ENCODE measurements at regions not wholly inside any gene's neighbourhood (a gene's known extent, or its start where the extent isn't known, plus 50 kb on each side); places are given as distances from the start of the nearest gene placed in this dataset.
"Not testable (repeated sequence)": the region's sequence is repeated elsewhere in the genome, so short reads cannot be mapped to it uniquely, and the experiment has no call there.

DNA sequence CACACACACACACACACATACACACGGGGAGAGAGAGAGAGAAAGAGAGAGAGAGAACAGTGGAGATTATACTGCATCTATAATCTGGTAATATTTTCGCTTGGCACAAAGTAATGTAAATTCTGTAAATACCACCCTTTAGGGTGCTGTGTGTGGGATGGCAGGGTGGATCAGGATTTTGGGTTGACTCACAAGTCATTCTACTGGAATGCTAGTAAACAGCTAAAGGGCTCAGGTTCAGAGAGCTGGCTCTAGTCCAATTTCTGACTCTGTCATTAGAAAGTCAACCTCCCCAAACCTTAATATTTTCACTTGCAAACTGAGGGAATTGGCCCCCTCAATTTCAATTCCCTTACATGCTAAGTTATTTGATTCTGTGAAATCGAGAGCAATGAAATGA is 308.3 kb downstream of the TSN start:
- 77% methylated on average over 3 of the region's 3 CpGs for WGBS
- no peak overlapping the region for H3K27ac ChIP-seq (ENCODE audit: low read depth)
- no peaks in the 10 kb centered on the region for H3K36me3 ChIP-seq (ENCODE audit: insufficient read depth)
- DNase-seq (ENCODE audit: extremely low spot score) = no peak
- no peaks in the 10 kb centered on the region for H3K4me1 ChIP-seq (ENCODE audit: insufficient read depth)
- no peak overlapping the region for H3K4me3 ChIP-seq (ENCODE audit: low read depth, low read length)

- DNase-seq (ENCODE audit: extremely low spot score) = no peak
- no peaks in the 10 kb centered on the region for H3K4me1 ChIP-seq (ENCODE audit: insufficient read depth)
- WGBS = 71% methylated on average over 7 of the region's 7 CpGs
- H3K4me3 ChIP-seq (ENCODE audit: low read depth, low read length) = no peak overlapping the region
- no peak overlapping the region for H3K27ac ChIP-seq (ENCODE audit: low read depth)
- H3K36me3 ChIP-seq (ENCODE audit: insufficient read depth) = no peaks in the 10 kb centered on the region
Measured at GRCh38 chr2:122070241-122070731, 314.8 kb downstream of the TSN start.

- WGBS = 76% methylated on average over 4 of the region's 4 CpGs
- Histone ChIP-seq H3K4me3 (ENCODE audit: low read depth, low read length) (no peak overlapping the region), H3K27ac (ENCODE audit: low read depth) (no peak overlapping the region), H3K4me1 (ENCODE audit: insufficient read depth) (no peaks in the 10 kb centered on the region), H3K36me3 (ENCODE audit: insufficient read depth) (no peaks in the 10 kb centered on the region)
- no peak for DNase-seq (ENCODE audit: extremely low spot score)
Measured at GRCh38 chr2:122072666-122073065, 317.2 kb downstream of the TSN start.

DNA sequence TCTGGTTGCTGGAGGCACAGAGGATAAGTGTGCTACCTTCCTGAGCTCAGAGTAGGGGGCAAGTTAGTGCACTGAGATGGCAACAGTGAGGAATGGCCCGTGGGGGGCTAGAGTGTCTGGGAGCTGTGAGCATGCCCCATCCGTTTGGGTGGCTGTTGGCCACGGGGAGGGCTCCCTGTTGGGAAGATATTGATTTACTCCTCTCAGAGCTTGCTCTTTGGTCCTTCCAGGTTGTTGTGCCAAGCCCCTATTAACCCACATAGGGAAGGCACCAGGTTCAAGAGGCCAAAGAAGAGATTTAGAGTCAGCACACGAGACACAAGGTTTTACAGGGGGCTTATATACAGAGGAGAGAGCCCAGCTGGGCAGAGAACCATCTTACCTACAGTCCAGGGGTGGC is 318.8 kb downstream of the TSN start:
- no peak overlapping the region for H3K4me3 ChIP-seq (ENCODE audit: low read depth, low read length)
- DNase-seq (ENCODE audit: extremely low spot score) = no peak
- H3K27ac ChIP-seq (ENCODE audit: low read depth) = no peak overlapping the region
- no peaks in the 10 kb centered on the region for H3K36me3 ChIP-seq (ENCODE audit: insufficient read depth)
- H3K4me1 ChIP-seq (ENCODE audit: insufficient read depth) = no peaks in the 10 kb centered on the region
- 76% methylated on average over 4 of the region's 4 CpGs for WGBS

DNA sequence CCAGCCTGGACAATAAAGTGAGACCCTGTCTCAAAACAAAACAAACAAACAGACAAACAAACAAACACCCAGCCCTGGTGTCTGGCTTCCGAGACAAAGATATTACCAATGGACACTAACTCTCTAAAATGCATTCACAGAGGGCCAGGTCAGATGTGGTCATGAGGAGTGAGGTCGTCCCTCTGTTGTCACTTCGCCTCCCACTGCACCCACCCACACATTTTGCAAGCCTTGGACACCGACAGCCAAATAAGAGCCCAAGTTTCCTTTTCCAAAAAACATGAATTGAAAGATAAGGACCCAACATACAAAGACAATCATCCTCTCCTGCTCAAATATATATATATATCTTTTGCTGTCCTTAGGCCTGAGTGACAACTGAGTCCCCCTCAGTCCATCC is 319.9 kb downstream of the TSN start:
- 88% methylated on average over 4 of the region's 4 CpGs for WGBS
- H3K4me1 ChIP-seq (ENCODE audit: insufficient read depth) = no peaks in the 10 kb centered on the region
- DNase-seq (ENCODE audit: extremely low spot score) = no peak
- H3K27ac ChIP-seq (ENCODE audit: low read depth) = no peak overlapping the region
- no peaks in the 10 kb centered on the region for H3K36me3 ChIP-seq (ENCODE audit: insufficient read depth)
- H3K4me3 ChIP-seq (ENCODE audit: low read depth, low read length) = no peak overlapping the region

DNA sequence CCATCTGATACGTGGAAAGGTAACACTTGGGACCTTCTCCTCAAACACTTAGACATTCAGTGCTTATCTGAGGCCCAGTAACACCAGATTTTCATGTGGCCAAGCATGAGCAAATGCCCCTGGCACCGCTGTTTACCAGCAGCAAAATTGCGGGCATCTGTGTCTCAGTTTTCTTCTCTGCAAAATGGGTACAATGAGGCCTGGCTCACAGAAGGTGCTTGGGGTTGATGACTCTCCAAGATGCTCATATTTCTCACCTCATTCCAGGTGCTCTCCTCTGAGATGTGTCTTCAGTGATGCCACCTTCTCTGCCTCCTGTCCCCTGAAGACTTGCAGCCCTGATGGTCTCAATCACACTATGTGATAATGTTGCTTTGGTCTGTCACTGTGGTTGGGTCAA is 321.7 kb downstream of the TSN start:
- Histone ChIP-seq H3K36me3 (ENCODE audit: insufficient read depth) (no peaks in the 10 kb centered on the region), H3K4me1 (ENCODE audit: insufficient read depth) (no peaks in the 10 kb centered on the region), H3K27ac (ENCODE audit: low read depth) (no peak overlapping the region), H3K4me3 (ENCODE audit: low read depth, low read length) (no peak overlapping the region)
- WGBS = 94% methylated on average over 3 of the region's 3 CpGs
- no peak for DNase-seq (ENCODE audit: extremely low spot score)

- no peak for DNase-seq (ENCODE audit: extremely low spot score)
- WGBS = 91% methylated on average over 4 of the region's 4 CpGs
- Histone ChIP-seq H3K4me3 (ENCODE audit: low read depth, low read length) (no peak overlapping the region), H3K27ac (ENCODE audit: low read depth) (no peak overlapping the region), H3K36me3 (ENCODE audit: insufficient read depth) (no peaks in the 10 kb centered on the region), H3K4me1 (ENCODE audit: insufficient read depth) (no peaks in the 10 kb centered on the region)
Measured at GRCh38 chr2:122077771-122078170, 322.3 kb downstream of the TSN start.

DNA sequence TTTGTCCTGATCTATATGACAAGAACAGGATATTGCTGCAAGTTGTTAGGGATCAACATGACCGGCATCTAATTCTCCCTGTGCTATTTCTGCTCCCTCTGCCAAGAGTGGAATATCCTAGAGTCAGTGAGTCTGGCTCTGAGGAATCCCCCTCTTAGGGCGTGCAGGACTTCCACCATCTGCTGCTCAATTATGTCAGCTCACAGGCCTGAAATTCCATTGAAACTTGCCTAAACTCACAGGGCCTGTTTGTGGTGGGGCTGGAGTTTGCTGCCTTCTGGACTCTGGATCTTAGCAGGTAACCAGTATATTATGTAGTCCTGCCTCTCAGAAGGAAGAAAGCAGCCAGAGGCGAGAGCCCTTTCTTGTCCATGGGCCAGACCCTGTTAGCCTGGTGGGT is 323.0 kb downstream of the TSN start:
- DNase-seq (ENCODE audit: extremely low spot score) = no peak
- Histone ChIP-seq H3K4me1 (ENCODE audit: insufficient read depth) (no peaks in the 10 kb centered on the region), H3K36me3 (ENCODE audit: insufficient read depth) (no peaks in the 10 kb centered on the region), H3K27ac (ENCODE audit: low read depth) (no peak overlapping the region), H3K4me3 (ENCODE audit: low read depth, low read length) (no peak overlapping the region)
- WGBS = 61% methylated on average over 3 of the region's 3 CpGs

- no peak overlapping the region for H3K4me3 ChIP-seq (ENCODE audit: low read depth, low read length)
- WGBS = 87% methylated on average over 3 of the region's 3 CpGs
- H3K27ac ChIP-seq (ENCODE audit: low read depth) = no peak overlapping the region
- H3K4me1 ChIP-seq (ENCODE audit: insufficient read depth) = no peaks in the 10 kb centered on the region
- no peak for DNase-seq (ENCODE audit: extremely low spot score)
- no peaks in the 10 kb centered on the region for H3K36me3 ChIP-seq (ENCODE audit: insufficient read depth)
Measured at GRCh38 chr2:122079844-122080243, 324.4 kb downstream of the TSN start.

DNA sequence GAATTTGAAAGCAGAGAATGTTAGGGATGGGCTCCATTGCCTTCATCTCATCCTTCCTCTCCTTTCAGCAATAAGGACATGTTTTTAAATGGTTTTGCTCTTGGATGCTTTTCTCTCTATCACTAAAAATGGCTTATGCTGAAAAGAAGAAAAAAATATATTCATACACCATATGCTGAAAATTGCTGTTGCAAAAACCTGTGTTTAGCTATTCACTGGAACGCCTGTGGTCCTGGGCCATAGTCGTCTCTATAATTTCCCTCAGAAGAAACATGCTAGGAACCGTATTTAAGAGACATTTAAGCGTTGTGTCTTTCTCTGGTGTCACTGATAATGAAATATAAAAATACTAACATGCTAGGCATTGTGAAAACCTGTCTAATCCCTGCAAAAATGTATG is 324.9 kb downstream of the TSN start:
- no peak for DNase-seq (ENCODE audit: extremely low spot score)
- H3K4me1 ChIP-seq (ENCODE audit: insufficient read depth) = no peaks in the 10 kb centered on the region
- H3K36me3 ChIP-seq (ENCODE audit: insufficient read depth) = no peaks in the 10 kb centered on the region
- no peak overlapping the region for H3K27ac ChIP-seq (ENCODE audit: low read depth)
- 78% methylated on average over 4 of the region's 4 CpGs for WGBS
- H3K4me3 ChIP-seq (ENCODE audit: low read depth, low read length) = no peak overlapping the region

- DNase-seq (ENCODE audit: extremely low spot score) = no peak
- Histone ChIP-seq H3K36me3 (ENCODE audit: insufficient read depth) (no peaks in the 10 kb centered on the region), H3K27ac (ENCODE audit: low read depth) (no peak overlapping the region), H3K4me3 (ENCODE audit: low read depth, low read length) (no peak overlapping the region), H3K4me1 (ENCODE audit: insufficient read depth) (no peaks in the 10 kb centered on the region)
- WGBS = 52% methylated on average over 2 of the region's 2 CpGs
Measured at GRCh38 chr2:122080871-122081270, 325.4 kb downstream of the TSN start.

DNA sequence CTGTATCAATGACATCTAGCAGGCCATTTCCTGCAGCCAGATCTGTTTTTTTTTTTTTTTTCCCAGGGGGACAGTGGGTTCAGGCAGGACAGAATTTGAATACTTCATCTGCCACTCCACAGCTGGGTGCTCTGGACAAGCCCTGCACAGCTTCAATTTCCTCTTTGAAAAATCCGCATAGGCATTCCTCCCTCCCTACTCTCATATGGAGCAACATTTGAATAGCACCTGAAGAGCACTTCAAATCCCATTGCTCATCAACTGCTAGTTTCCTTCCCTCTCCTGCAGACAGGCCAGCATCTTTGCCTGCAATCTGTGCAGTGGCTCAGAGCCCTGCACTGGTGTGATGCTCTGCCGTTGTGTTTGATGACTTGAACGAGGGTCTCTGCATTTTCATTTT is 326.3 kb downstream of the TSN start:
- DNase-seq (ENCODE audit: extremely low spot score) = no peak
- WGBS = 66% methylated on average over 3 of the region's 3 CpGs
- H3K36me3 ChIP-seq (ENCODE audit: insufficient read depth) = no peaks in the 10 kb centered on the region

GRCh38 chr2:122083256-122084048 is 328.0 kb downstream of the TSN start:
- no peaks in the 10 kb centered on the region for H3K36me3 ChIP-seq (ENCODE audit: insufficient read depth)
- no peak overlapping the region for H3K27ac ChIP-seq (ENCODE audit: low read depth)
- 93% methylated on average over 4 of the region's 4 CpGs for WGBS
- no peak for DNase-seq (ENCODE audit: extremely low spot score)
- no peak overlapping the region for H3K4me3 ChIP-seq (ENCODE audit: low read depth, low read length)
- no peaks in the 10 kb centered on the region for H3K4me1 ChIP-seq (ENCODE audit: insufficient read depth)

More for the DNA sequence above, 326.3 kb downstream of the TSN start:
- Histone ChIP-seq H3K27ac (ENCODE audit: low read depth) (no peak overlapping the region), H3K4me1 (ENCODE audit: insufficient read depth) (no peaks in the 10 kb centered on the region), H3K4me3 (ENCODE audit: low read depth, low read length) (no peak overlapping the region)

DNA sequence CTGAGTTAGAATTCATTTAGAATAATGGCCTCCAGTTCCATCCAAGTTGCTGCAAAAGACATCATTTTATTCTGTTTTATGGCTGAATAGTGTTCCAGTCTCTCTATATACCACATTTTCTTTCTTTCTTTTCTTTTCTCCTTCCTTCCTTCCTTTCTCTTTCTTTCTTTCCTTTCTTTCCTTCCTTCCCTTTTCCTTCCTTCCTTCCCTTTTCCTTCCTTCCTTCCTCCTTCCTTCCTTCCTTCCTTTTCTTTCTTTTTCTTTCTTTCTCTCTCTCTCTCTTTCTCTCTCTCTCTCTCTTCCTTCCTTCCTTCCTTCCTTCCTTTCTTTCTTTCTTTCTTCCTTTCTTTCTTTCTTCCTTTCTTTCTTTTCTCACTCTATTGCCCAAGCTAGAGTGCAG is 330.2 kb downstream of the TSN start:
- DNase-seq (ENCODE audit: extremely low spot score); H3K36me3 ChIP-seq (ENCODE audit: insufficient read depth); H3K27ac ChIP-seq (ENCODE audit: low read depth); H3K4me1 ChIP-seq (ENCODE audit: insufficient read depth); H3K4me3 ChIP-seq (ENCODE audit: low read depth, low read length): not testable (repeated sequence)

- WGBS = 94% methylated on average over 1 of the region's 1 CpG
- DNase-seq (ENCODE audit: extremely low spot score) = no peak
- H3K36me3 ChIP-seq (ENCODE audit: insufficient read depth) = no peaks in the 10 kb centered on the region
- no peak overlapping the region for H3K4me3 ChIP-seq (ENCODE audit: low read depth, low read length)
- H3K4me1 ChIP-seq (ENCODE audit: insufficient read depth) = no peaks in the 10 kb centered on the region
- H3K27ac ChIP-seq (ENCODE audit: low read depth) = no peak overlapping the region
Measured at GRCh38 chr2:122094557-122094956, 339.1 kb downstream of the TSN start.

All from urinary bladder (tissue), 3 donors.